PC-3 (cell line): ENCODE measurements at regions not wholly inside any gene's neighbourhood (a gene's known extent, or its start where the extent isn't known, plus 50 kb on each side); places are given as distances from the start of the nearest gene placed in this dataset.

ENCODE experiments used
- CTCF ChIP-seq: fragments of 300-600 bp; sonication (generic); conservative IDR thresholded peaks from 2 replicates; pipeline ENCODE4 v1.5.1; 2017; ENCODE audit warnings: antibody characterized with exemption, low read depth, mild to moderate bottlenecking, low read length
- EZH2 ChIP-seq: fragments of 300-600 bp; sonication (generic); IDR thresholded peaks from one replicate; pipeline ENCODE4 v1.6.1; 2017; ENCODE audit warnings: antibody characterized with exemption, mild to moderate bottlenecking, low read length; ENCODE audit not compliant: unreplicated experiment
- EZH2phosphoT487 ChIP-seq: fragments of 300-600 bp; sonication (generic); IDR thresholded peaks from 2 replicates; pipeline ENCODE4 v1.6.1; 2018; ENCODE audit warnings: mild to moderate bottlenecking, antibody characterized with exemption, low read length, borderline replicate concordance

- TF ChIP-seq CTCF (no peak), EZH2 (no peak), EZH2phosphoT487 (no peak)
These were observed 51.6 kb upstream of the POMP start for GRCh38 chr13:28607187-28607955.
